HepG2 (cell line): ENCODE measurements at regions not wholly inside any gene's neighbourhood (a gene's known extent, or its start where the extent isn't known, plus 50 kb on each side); places are given as distances from the start of the nearest gene placed in this dataset.

ENCODE experiments used
- ATAC-seq: fragments of 200-7000 bp; cut with Tn5 transposase; 3 replicates; pipeline ENCODE4 v1.9.1; 2020; ENCODE audit warnings: mild to moderate bottlenecking, moderate library complexity
- BruUV-seq: library from RNA; stranded (reverse); fragments of 400-500 nt; replicated peaks from 2 replicates; lab custom pipeline; 2021; lab: Mats Ljungman, UMichigan
- CTCF ChIA-PET: fragments of 300-600 bp; formaldehyde crosslinking; extraction: SDS; loops from one replicate; lab custom pipeline; 2021; ENCODE audit warnings: low total read pairs, inconsistent platforms, low intra/inter-chr PET ratio; lab: Yijun Ruan, JAX
- POLR2A ChIA-PET: fragments of 350-600 bp; sonication (Branson Sonifier 250); formaldehyde crosslinking; loops from one replicate; lab custom pipeline; 2020; ENCODE audit warnings: antibody characterized with exemption, inconsistent platforms; lab: Yijun Ruan, JAX
- DNase-seq: peaks from one replicate; pipeline ENCODE4 v3.0.0-alpha.2; 2015; ENCODE audit warnings: low spot score
- FAIRE-seq: peaks from 3 replicates; lab custom pipeline; 2011; peaks lifted over from hg19 to GRCh38; lab: Jason Lieb, UNC
- H2AFZ ChIP-seq: one replicate; pipeline ENCODE4 v1.6.1; 2011; ENCODE audit warnings: low read length, inconsistent platforms
- H3K27ac ChIP-seq: fragments of 300-600 bp; 3 replicates; pipeline ENCODE4 v1.8.0; 2011; ENCODE audit warnings: mixed run types, mild to moderate bottlenecking, mixed read lengths, low read length, inconsistent platforms; ENCODE audit not compliant: insufficient read depth; ENCODE audit errors: extremely low read length
- H3K27me3 ChIP-seq, 2 experiments: fragments of 200-600 bp in 1 of 2; 2 replicates in 1 of 2; 3 replicates in 1 of 2; pipeline versions ENCODE4 v1.6.0 to v1.8.0; 2011; ENCODE audit warnings: low read length in 2 of 2, mild to moderate bottlenecking in 2 of 2, moderate library complexity in 2 of 2, inconsistent platforms in 1 of 2; ENCODE audit not compliant: insufficient read depth in 2 of 2, control insufficient read depth in 1 of 2
- H3K36me3 ChIP-seq, 2 experiments: fragments of 200-600 bp in 1 of 2; replicated peaks in 1 of 2; 2 replicates in 1 of 2; 3 replicates in 1 of 2; pipeline versions ENCODE4 v1.5.1 to v1.8.0; 2011; ENCODE audit warnings: low read length in 2 of 2, inconsistent platforms in 1 of 2; ENCODE audit not compliant: insufficient read depth in 2 of 2, control insufficient read depth in 1 of 2
- H3K4me1 ChIP-seq: 2 replicates; pipeline ENCODE4 v1.5.1; 2012; ENCODE audit warnings: low read length, inconsistent platforms; ENCODE audit not compliant: insufficient read depth
- H3K4me2 ChIP-seq: 2 replicates; pipeline ENCODE4 v1.6.0; 2011; ENCODE audit warnings: low read depth, low read length, inconsistent platforms
- H3K4me3 ChIP-seq, 3 experiments: fragments of 200-600 bp in 1 of 3; sonication (generic), shearing (Covaris generic) in 1 of 3; replicated peaks in 1 of 3; 2 replicates each; pipeline ENCODE4 v1.5.1; 2011 to 2016; ENCODE audit warnings: low read length in 3 of 3, inconsistent platforms in 2 of 3, low read depth in 2 of 3, mild to moderate bottlenecking in 2 of 3, control low read depth in 1 of 3, mixed read lengths in 1 of 3; ENCODE audit not compliant: insufficient read depth in 1 of 3
- H3K79me2 ChIP-seq: one replicate; pipeline ENCODE4 v1.6.1; 2011; ENCODE audit warnings: low read length, inconsistent platforms; ENCODE audit not compliant: insufficient read depth
- H3K9ac ChIP-seq: 2 replicates; pipeline ENCODE4 v1.6.0; 2011; ENCODE audit warnings: mild to moderate bottlenecking, low read depth, low read length, inconsistent platforms; ENCODE audit not compliant: insufficient read depth
- H3K9me3 ChIP-seq: 2 replicates; pipeline ENCODE4 v1.5.1; 2012; ENCODE audit warnings: mild to moderate bottlenecking, low read length
- H4K20me1 ChIP-seq: 2 replicates; pipeline ENCODE4 v1.6.0; 2011; ENCODE audit warnings: inconsistent platforms, mild to moderate bottlenecking, low read length, moderate library complexity; ENCODE audit not compliant: insufficient read depth
- CENPBD1 ChIP-seq: sonication (generic); formaldehyde crosslinking; IDR thresholded peaks from 2 replicates; pipeline ENCODE4 v1.8.0; 2022; ENCODE audit warnings: missing genetic modification reagents, low read depth, mild to moderate bottlenecking, borderline replicate concordance
- MBNL3 ChIP-seq: fragments of 250-450 bp; sonication (Bioruptor Pico); conservative IDR thresholded peaks from 2 replicates; pipeline ENCODE4 v1.8.0; 2022; ENCODE audit warnings: mild to moderate bottlenecking, inconsistent platforms
- ZKSCAN1 ChIP-seq: fragments of 150-350 bp; IDR thresholded peaks from 2 replicates; pipeline ENCODE4 v1.6.1; 2014; ENCODE audit warnings: low read length
- ZNF224 ChIP-seq: sonication (generic); formaldehyde crosslinking; IDR thresholded peaks from 2 replicates; pipeline ENCODE4 v1.5.0; 2020; ENCODE audit warnings: mild to moderate bottlenecking, missing genetic modification reagents
- ZNF232 ChIP-seq: sonication (generic); formaldehyde crosslinking; IDR thresholded peaks from 2 replicates; pipeline ENCODE4 v1.4.0; 2020; ENCODE audit warnings: missing genetic modification reagents, borderline replicate concordance
- WGBS: methylation state at CpG from one replicate; pipeline ENCODE4 v1.1.6; 2017; ENCODE audit warnings: low lambda C conversion rate; 5-methylcytosine and 5-hydroxymethylcytosine counted together
- in situ Hi-C: cut with HindIII; loops from 2 replicates; pipeline ENCODE4 v1.10.0; 2017; ENCODE audit warnings: low pct_unique_long_range_greater_than_20kb; ENCODE audit not compliant: extremely low pct_ligation_motif_present
- intact Hi-C: fragments of 100-400 bp; cut with micrococcal nuclease; formaldehyde crosslinking; loops from one replicate; pipeline ENCODE4 v1.10.0; 2022; ENCODE audit not compliant: unreplicated experiment

DNA sequence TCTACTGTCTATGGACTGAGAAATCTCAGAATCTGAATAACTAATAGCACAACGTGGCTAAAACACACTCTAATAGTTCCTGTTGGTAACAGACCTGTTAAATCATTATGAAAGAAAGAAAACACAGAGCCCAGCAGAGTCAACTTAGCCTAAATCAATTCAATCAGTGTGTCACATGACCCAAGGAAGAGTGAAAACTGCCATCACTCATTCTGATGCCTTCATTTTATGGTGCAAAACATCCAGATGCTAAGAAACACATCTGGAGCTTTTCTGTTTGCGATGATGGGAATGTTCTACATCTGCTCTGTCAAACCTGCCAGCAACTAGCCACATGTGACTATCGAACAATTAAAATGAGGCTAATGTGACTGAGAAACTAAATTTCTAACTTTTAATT lies 295.7 kb upstream of the TRIB2 start:
- 47% methylated on average over 3 of the region's 3 CpGs for WGBS
- no peak for ATAC-seq
- CTCF ChIA-PET = no interaction called here
- Histone ChIP-seq H3K9ac (no peak overlapping the region), H3K4me1 (no peaks in the 10 kb centered on the region), H3K27me3 (no peaks in the 10 kb centered on the region), H3K9me3 (no peaks in the 10 kb centered on the region), H3K4me3 (no peak overlapping the region)
- intact Hi-C loops = no loop called here
- TF ChIP-seq ZKSCAN1 (no peak), ZNF224 (CRISPR knock-in tag) (no peak), CENPBD1 (CRISPR knock-in tag) (no peak), MBNL3 (CRISPR knock-in tag) (no peak)
- TF ChIP-seq, all 625 proteins: peak for 0
- Histone ChIP-seq H3K27ac (no peak overlapping the region), H4K20me1 (no peaks in the 10 kb centered on the region), H3K36me3 (no peaks in the 10 kb centered on the region), H3K79me2 (no peaks in the 10 kb centered on the region), H2AFZ (no peak overlapping the region), H3K4me2 (no peak overlapping the region)
- BruUV-seq = no TSS peak
- no peak for DNase-seq
- POLR2A ChIA-PET = no interaction called here
- no peak for FAIRE-seq
- in situ Hi-C loops = no loop called here

- FAIRE-seq (no peak), DNase-seq (no peak), ATAC-seq (no peak)
- TF ChIP-seq ZNF232 (CRISPR knock-in tag) = no peak
- CTCF ChIA-PET = no interaction called here
- Histone ChIP-seq H3K27ac (no peak overlapping the region), H3K79me2 (no peaks in the 10 kb centered on the region), H3K4me2 (no peak overlapping the region), H3K9me3 (no peaks in the 10 kb centered on the region), H4K20me1 (no peaks in the 10 kb centered on the region), H2AFZ (no peak overlapping the region), H3K9ac (no peak overlapping the region), H3K36me3 (no peaks in the 10 kb centered on the region), H3K4me3 (no peak overlapping the region), H3K4me1 (no peaks in the 10 kb centered on the region), H3K27me3 (no peaks in the 10 kb centered on the region)
- WGBS = 14% methylated on average over 2 of the region's 2 CpGs
- no TSS peak for BruUV-seq
- intact Hi-C loops = no loop called here
- in situ Hi-C loops = no loop called here
- POLR2A ChIA-PET = no interaction called here
Measured at GRCh38 chr2:12424219-12424618, 292.5 kb upstream of the TRIB2 start.
